ENCODE measurements at regions not wholly inside any gene's neighbourhood (a gene's known extent, or its start where the extent isn't known, plus 50 kb on each side); places are given as distances from the start of the nearest gene placed in this dataset.

DNA sequence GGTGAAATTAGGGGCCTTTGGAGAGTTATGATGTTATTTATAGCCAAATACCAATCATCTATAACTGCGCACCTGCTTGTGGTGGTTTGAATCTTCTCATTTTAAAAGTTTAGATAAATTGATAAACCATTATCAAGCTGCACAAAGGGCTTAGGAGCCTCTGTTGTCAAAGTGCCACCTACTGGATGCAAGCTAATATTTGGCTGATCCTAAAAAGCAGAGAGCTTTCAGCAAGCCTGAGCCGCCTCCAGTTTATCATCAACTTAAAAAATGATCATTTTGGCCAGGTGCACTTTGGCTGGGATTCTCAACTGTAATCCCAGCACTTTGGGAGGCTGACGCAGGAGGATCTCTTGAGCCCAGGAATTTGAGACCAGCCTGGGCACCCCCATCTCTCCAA, 58.5 kb upstream of the ATXN1 start:
- H3K27me3 ChIP-seq, result no peaks in the 10 kb centered on the region

DNA sequence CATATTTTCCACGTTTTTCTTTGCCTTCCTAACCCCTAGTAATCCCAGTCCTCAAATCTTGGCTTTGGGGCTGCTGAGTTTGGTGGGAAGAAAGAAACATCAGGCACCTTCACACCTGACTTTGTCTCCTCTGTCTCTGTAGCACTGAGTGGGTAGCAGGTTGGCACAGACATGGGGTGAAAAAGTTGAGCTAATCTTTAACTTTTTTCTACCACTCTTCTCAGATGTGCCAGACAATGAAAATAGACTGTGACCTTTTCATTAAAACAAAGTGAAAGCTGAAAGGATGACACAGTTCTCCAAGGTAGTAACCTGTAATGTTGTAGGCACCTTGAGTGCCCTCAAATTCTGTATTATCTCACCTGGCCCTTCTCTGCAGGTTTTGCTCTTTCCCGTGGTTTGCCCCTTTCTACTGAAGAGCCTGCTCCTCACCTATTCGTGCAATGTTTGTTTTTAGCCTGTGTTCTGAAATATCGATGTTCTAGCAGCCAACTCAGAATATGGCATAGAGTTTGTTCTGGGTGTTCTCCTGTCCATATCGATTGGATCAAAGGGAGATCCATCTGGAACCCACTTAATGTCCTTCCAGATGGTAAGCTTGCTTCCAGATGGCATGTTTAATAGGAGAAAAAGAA, 57.8 kb upstream of the ATXN1 start:
- Histone ChIP-seq H3K4me3 (no peak overlapping the region), H3K9me3 (no peaks in the 10 kb centered on the region)
- 67 to 71% methylated on average over 5 of the region's 5 CpGs for WGBS, 2 donors

More for the DNA sequence above, 58.5 kb upstream of the ATXN1 start:
- Histone ChIP-seq H3K4me1 (no peaks in the 10 kb centered on the region), H3K9me3 (no peaks in the 10 kb centered on the region), H3K36me3 (no peaks in the 10 kb centered on the region), H3K27ac (no peak overlapping the region), H3K4me3 (no peak overlapping the region)
- DNase-seq (no peak), ATAC-seq (ENCODE audit: low FRiP score in 2 of 2) (no peak)
- 85 to 90% methylated on average over 3 of the region's 3 CpGs for WGBS, 2 donors
- TF ChIP-seq, protein P1, sequence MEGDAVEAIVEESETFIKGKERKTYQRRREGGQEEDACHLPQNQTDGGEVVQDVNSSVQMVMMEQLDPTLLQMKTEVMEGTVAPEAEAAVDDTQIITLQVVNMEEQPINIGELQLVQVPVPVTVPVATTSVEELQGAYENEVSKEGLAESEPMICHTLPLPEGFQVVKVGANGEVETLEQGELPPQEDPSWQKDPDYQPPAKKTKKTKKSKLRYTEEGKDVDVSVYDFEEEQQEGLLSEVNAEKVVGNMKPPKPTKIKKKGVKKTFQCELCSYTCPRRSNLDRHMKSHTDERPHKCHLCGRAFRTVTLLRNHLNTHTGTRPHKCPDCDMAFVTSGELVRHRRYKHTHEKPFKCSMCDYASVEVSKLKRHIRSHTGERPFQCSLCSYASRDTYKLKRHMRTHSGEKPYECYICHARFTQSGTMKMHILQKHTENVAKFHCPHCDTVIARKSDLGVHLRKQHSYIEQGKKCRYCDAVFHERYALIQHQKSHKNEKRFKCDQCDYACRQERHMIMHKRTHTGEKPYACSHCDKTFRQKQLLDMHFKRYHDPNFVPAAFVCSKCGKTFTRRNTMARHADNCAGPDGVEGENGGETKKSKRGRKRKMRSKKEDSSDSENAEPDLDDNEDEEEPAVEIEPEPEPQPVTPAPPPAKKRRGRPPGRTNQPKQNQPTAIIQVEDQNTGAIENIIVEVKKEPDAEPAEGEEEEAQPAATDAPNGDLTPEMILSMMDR (IDR thresholded peaks at IDR 0.05), result no peak
- TF ChIP-seq EP300 (IDR thresholded peaks at IDR 0.05) (no peak), POLR2A (IDR thresholded peaks at IDR 0.05) (no peak), POLR2AphosphoS5 (IDR thresholded peaks at IDR 0.05) (no peak)

DNA sequence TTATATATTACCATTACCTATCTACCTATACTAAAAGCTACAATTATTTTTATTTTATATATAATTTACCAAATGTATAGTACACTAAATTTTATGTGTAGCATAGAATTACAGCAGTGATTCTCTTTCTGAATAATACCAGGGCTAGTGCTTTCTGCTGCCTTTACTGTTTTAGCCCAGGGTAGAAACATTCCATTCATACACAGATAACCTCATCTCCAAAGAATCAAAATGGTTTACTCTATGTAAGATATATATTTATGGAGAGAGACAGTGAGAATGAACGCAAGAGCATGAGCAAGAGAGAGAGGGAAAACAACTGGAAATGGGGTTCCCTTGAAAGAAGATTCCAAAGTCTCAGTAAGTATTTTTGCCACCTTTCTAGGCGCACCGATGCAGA, 56.3 kb upstream of the ATXN1 start:
- peaks cover 0 to 6% (median 6%) of the 10 kb centered on the region in 4 donors for H3K9me3 ChIP-seq
- ATAC-seq (ENCODE audit: low FRiP score in 2 of 2), result no peak

More for the DNA sequence above, 57.8 kb upstream of the ATXN1 start:
- TF ChIP-seq POLR2AphosphoS5 (IDR thresholded peaks at IDR 0.05) (no peak), POLR2A (IDR thresholded peaks at IDR 0.05) (no peak), EP300 (IDR thresholded peaks at IDR 0.05) (no peak)
- TF ChIP-seq, protein P1 (IDR thresholded peaks at IDR 0.05), result no peak
- DNase-seq (no peak), ATAC-seq (ENCODE audit: low FRiP score in 2 of 2) (no peak)
- Histone ChIP-seq H3K27ac (no peak overlapping the region), H3K36me3 (no peaks in the 10 kb centered on the region), H3K4me1 (no peaks in the 10 kb centered on the region), H3K27me3 (no peaks in the 10 kb centered on the region)

DNA sequence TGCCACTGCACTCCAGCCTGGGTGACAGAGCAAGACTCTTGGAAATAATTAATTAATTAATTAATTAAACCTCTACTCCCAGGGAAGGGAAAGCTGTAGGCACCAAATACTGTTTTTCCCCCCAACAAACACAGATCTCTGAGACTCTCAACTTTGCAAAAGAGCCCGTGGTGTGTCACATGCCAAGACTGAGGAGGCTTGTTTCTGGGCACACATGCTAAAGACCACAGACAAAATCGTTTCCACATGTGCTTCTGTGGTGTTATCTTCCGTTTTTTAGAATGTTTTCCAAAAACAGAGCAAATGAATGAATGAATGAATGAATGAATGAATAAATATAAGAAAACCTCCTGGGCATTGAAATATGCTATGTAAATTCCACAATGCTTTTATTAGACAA, 55.6 kb upstream of the ATXN1 start:
- no peak for ATAC-seq (ENCODE audit: low FRiP score in 2 of 2)
- H3K4me3 ChIP-seq, result no peak overlapping the region
- TF ChIP-seq EP300 (IDR thresholded peaks at IDR 0.05), result no peak
- no peak overlapping the region for H3K27ac ChIP-seq
- no peaks in the 10 kb centered on the region for H3K36me3 ChIP-seq
- no peaks in the 10 kb centered on the region for H3K27me3 ChIP-seq
- DNase-seq, result no peak
- H3K4me1 ChIP-seq, result no peaks in the 10 kb centered on the region
- WGBS, 2 donors, result 63 to 64% methylated on average over 3 of the region's 3 CpGs
- peaks cover 0 to 13% (median 11%) of the 10 kb centered on the region in 4 donors for H3K9me3 ChIP-seq

More for the DNA sequence above, 56.3 kb upstream of the ATXN1 start:
- H3K27ac ChIP-seq, result no peak overlapping the region
- no peak overlapping the region for H3K4me3 ChIP-seq
- TF ChIP-seq, protein P1 (IDR thresholded peaks at IDR 0.05), result no peak
- TF ChIP-seq POLR2AphosphoS5 (IDR thresholded peaks at IDR 0.05), result no peak
- no peak for TF ChIP-seq EP300 (IDR thresholded peaks at IDR 0.05)
- TF ChIP-seq POLR2A (IDR thresholded peaks at IDR 0.05), result no peak
- no peak for DNase-seq
- H3K36me3 ChIP-seq, result no peaks in the 10 kb centered on the region
- no peaks in the 10 kb centered on the region for H3K4me1 ChIP-seq
- H3K27me3 ChIP-seq, result no peaks in the 10 kb centered on the region
- 84 to 90% methylated on average over 3 of the region's 3 CpGs for WGBS, 2 donors

DNA sequence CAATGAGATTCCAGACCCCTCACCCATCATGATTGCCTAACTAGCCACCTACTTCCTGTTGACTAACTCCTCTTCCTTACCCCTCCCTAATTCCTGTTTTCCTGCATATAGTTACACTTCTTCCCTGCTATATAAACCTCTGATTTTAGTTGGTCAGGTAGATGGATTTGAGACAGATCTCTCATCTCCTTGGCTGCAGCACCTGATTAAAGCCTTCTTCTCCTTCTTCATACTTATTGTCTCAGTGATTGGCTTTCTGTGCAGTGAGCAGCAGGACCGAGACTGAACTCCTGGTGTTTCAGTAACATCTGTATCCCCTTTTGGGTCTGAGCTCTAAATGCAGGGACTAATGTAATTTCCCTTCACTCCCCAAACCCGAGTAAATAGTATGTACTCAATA, 51.7 kb upstream of the ATXN1 start:
- WGBS, 2 donors, result 87 to 97% methylated on average over 2 of the region's 2 CpGs
- TF ChIP-seq POLR2AphosphoS5 (IDR thresholded peaks at IDR 0.05), result no peak
- TF ChIP-seq POLR2A (IDR thresholded peaks at IDR 0.05), result no peak
- TF ChIP-seq, protein P1 (IDR thresholded peaks at IDR 0.05), result no peak
- no peak for TF ChIP-seq EP300 (IDR thresholded peaks at IDR 0.05)
- Histone ChIP-seq H3K9me3 (peaks cover 0 to 17% (median 13%) of the 10 kb centered on the region in 4 donors), H3K36me3 (no peaks in the 10 kb centered on the region), H3K27ac (no peak overlapping the region), H3K4me1 (no peaks in the 10 kb centered on the region), H3K27me3 (no peaks in the 10 kb centered on the region), H3K4me3 (no peak overlapping the region)
- DNase-seq (no peak), ATAC-seq (ENCODE audit: low FRiP score in 2 of 2) (no peak)

Measured in upper lobe of left lung (tissue), 6 donors.